B cell (primary cell): ENCODE measurements at regions not wholly inside any gene's neighbourhood (a gene's known extent, or its start where the extent isn't known, plus 50 kb on each side); places are given as distances from the start of the nearest gene placed in this dataset.

Experiments
- EZH2 ChIP-seq: IDR thresholded peaks from 2 replicates; pipeline ENCODE4 v1.6.1; 2012; ENCODE audit warnings: borderline replicate concordance, low read depth, mild to moderate bottlenecking, moderate library complexity, low read length; ENCODE audit not compliant: insufficient read depth, poor library complexity, severe bottlenecking
- TF ChIP-seq, protein P1 (sequence below): fragments of 200-600 bp; IDR thresholded peaks from one replicate; pipeline ENCODE4 v1.8.0; 2022; ENCODE audit warnings: antibody characterized with exemption, mild to moderate bottlenecking

DNA sequence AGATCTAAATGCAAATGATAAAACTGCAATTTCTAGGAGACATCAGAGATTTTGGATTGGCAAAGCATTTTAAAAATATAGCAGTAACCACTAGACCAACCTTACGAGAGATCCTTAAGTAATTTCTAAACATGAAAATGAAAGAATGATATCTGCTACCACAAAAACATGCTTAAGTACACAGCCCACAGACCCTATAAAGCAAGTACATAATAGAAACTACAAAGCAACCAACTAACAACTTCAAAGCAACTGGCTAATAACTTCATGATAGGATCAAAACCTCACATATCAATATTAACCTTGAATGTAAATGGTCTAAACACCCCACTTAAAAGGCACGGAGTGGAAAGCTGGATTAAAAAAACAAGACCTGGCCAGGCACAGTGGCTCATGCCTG lies 209.9 kb upstream of the SOX14 start:
- TF ChIP-seq, protein P1, sequence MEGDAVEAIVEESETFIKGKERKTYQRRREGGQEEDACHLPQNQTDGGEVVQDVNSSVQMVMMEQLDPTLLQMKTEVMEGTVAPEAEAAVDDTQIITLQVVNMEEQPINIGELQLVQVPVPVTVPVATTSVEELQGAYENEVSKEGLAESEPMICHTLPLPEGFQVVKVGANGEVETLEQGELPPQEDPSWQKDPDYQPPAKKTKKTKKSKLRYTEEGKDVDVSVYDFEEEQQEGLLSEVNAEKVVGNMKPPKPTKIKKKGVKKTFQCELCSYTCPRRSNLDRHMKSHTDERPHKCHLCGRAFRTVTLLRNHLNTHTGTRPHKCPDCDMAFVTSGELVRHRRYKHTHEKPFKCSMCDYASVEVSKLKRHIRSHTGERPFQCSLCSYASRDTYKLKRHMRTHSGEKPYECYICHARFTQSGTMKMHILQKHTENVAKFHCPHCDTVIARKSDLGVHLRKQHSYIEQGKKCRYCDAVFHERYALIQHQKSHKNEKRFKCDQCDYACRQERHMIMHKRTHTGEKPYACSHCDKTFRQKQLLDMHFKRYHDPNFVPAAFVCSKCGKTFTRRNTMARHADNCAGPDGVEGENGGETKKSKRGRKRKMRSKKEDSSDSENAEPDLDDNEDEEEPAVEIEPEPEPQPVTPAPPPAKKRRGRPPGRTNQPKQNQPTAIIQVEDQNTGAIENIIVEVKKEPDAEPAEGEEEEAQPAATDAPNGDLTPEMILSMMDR, result no peak
- no peak for TF ChIP-seq EZH2
